ENCODE measurements at regions not wholly inside any gene's neighbourhood (a gene's known extent, or its start where the extent isn't known, plus 50 kb on each side); places are given as distances from the start of the nearest gene placed in this dataset.

DNA sequence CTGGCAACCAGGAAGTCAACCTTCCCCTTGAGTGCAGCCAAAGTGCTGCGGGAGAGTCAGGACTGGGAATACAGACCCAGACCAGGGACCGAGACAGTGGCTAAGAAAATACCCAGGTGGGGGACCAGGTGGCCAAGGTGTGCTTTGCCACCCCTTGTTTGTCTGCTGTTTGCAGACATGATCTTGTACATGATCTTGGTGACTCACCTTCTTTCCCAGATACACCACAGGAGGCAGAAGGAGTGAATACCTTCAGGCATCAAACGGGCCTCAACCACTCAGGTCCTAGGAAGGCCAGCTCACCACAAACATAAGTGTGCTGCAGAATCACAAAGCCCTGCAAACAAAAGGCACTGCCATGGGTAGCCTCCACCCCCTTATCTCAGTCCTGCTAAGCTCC is 62.0 kb downstream of the CNGA2 start:
- H3K27ac ChIP-seq: no peak overlapping the region
- ATAC-seq (replicated peaks in 6 of 8): no peak

GRCh38 chrX:151801980-151802379 is 67.4 kb downstream of the CNGA2 start:
- in situ Hi-C loops (cut with MboI; ENCODE audit: low pct_unique_long_range_greater_than_20kb in 2 of 9, low sequenced_read_pairs in 9 of 9, unreplicated experiment in 9 of 9): no loop called here
- WGBS, 10 experiments: 8 to 100% (median 21%) methylated on average over 1 to 4 of the region's 7 CpGs; no CpG with 5 or more reads in 5 of the 10 experiments
- Histone ChIP-seq H3K4me1 (replicated peaks in 1 of 2) (no peaks in the 10 kb centered on the region), H3K27ac (no peak overlapping the region), H3K4me3 (no peak overlapping the region)
- ATAC-seq (replicated peaks in 6 of 8): peak in 3 of 8 experiments; percentile 65 to 80 (median 65)

More for the DNA sequence above, 62.0 kb downstream of the CNGA2 start:
- no peaks in the 10 kb centered on the region for H3K4me1 ChIP-seq (replicated peaks in 1 of 2)
- WGBS, 10 experiments: 67 to 100% methylated on average over 1 of the region's 3 CpGs; no CpG with 5 or more reads in 8 of the 10 experiments
- in situ Hi-C loops (cut with MboI; ENCODE audit: low pct_unique_long_range_greater_than_20kb in 2 of 9, low sequenced_read_pairs in 9 of 9, unreplicated experiment in 9 of 9): no loop called here
- no peak overlapping the region for H3K4me3 ChIP-seq

DNA sequence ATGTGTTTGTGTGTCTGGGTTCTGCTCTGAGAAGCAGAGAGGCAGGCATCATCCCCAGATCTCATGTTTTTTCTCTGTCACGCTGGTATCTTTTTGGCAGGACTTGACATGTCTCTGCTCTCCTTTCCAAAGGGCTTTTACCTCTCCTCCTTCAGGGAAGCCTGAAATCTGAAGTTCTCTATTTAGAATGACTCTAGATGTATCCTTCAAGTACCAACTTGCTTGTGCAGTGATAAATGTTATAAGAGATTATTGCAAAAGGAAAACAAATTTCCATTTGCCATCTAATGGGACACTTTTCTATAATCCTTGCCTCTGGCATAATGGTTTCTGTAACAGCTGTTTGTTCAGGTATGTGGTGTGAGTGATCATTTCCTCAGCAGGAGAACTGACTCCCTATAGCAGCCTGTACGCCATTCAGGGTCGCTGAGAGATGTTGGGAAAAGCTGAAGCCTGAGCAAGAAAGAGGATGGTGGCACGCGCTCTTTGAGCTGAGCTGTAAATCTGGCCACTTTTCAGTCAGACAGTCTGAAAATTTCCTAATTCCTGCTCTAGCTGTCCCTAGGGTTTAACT is 72.5 kb downstream of the CNGA2 start:
- no peaks in the 10 kb centered on the region for H3K4me1 ChIP-seq (replicated peaks in 1 of 2)
- in situ Hi-C loops (cut with MboI; ENCODE audit: low pct_unique_long_range_greater_than_20kb in 2 of 9, low sequenced_read_pairs in 9 of 9, unreplicated experiment in 9 of 9): no loop called here
- no peak for ATAC-seq (replicated peaks in 6 of 8)
- no peak overlapping the region for H3K4me3 ChIP-seq
- H3K27ac ChIP-seq: no peak overlapping the region
- 20 to 100% (median 48%) methylated on average over 1 to 5 of the region's 5 CpGs; no CpG with 5 or more reads in 4 of the 10 experiments for WGBS, 10 experiments

GRCh38 chrX:151812661-151813060 is 78.1 kb downstream of the CNGA2 start:
- in situ Hi-C loops (cut with MboI; ENCODE audit: low pct_unique_long_range_greater_than_20kb in 2 of 9, low sequenced_read_pairs in 9 of 9, unreplicated experiment in 9 of 9): no loop called here
- no peaks in the 10 kb centered on the region for H3K4me1 ChIP-seq (replicated peaks in 1 of 2)
- ATAC-seq (replicated peaks in 6 of 8): peak in 2 of 8 experiments; percentile 25 to 28
- no peak overlapping the region for H3K4me3 ChIP-seq
- no peak overlapping the region for H3K27ac ChIP-seq
- WGBS, 10 experiments: 18 to 47% (median 20%) methylated on average over 1 to 2 of the region's 2 CpGs; no CpG with 5 or more reads in 7 of the 10 experiments

DNA sequence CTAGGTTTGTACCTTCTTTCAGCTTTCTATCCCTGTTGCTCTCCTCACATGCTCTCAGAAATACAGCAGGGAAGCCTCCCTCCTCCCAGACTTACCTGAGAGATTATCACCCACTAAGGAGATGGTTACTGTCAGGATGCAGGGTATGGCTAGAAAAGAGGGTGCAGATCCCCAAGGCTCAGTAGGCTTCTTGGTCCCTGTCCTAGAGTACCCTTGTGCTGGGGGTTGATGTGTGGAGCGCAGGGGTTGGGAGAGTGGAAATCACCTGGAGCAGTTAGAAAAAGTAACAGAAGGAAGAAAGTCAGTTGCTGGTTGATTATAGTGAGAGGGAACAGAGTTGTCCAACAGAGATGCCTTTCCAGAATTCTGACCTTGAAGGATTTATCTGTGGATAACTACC is 80.2 kb downstream of the CNGA2 start:
- H3K4me3 ChIP-seq: no peak overlapping the region
- WGBS, 10 experiments: 100% methylated on average over 1 of the region's 1 CpG; no CpG with 5 or more reads in 9 of the 10 experiments
- H3K27ac ChIP-seq: no peak overlapping the region
- in situ Hi-C loops (cut with MboI; ENCODE audit: low pct_unique_long_range_greater_than_20kb in 2 of 9, low sequenced_read_pairs in 9 of 9, unreplicated experiment in 9 of 9): no loop called here
- ATAC-seq (replicated peaks in 6 of 8): no peak
- H3K4me1 ChIP-seq (replicated peaks in 1 of 2): no peaks in the 10 kb centered on the region

- Histone ChIP-seq H3K4me1 (replicated peaks in 1 of 2) (no peaks in the 10 kb centered on the region), H3K27ac (no peak overlapping the region), H3K4me3 (no peak overlapping the region)
- in situ Hi-C loops (cut with MboI; ENCODE audit: low pct_unique_long_range_greater_than_20kb in 2 of 9, low sequenced_read_pairs in 9 of 9, unreplicated experiment in 9 of 9): no loop called here
- WGBS, 10 experiments: 48 to 100% (median 80%) methylated on average over 1 to 2 of the region's 2 CpGs; no CpG with 5 or more reads in 7 of the 10 experiments
- ATAC-seq (replicated peaks in 6 of 8): no peak
Measured at GRCh38 chrX:151815398-151815797, 80.9 kb downstream of the CNGA2 start.

GRCh38 chrX:151816934-151817333 is 82.4 kb downstream of the CNGA2 start:
- Histone ChIP-seq H3K27ac (no peak overlapping the region), H3K4me1 (replicated peaks in 1 of 2) (no peaks in the 10 kb centered on the region), H3K4me3 (no peak overlapping the region)
- WGBS, 10 experiments: 0 to 46% (median 14%) methylated on average over 1 to 2 of the region's 2 CpGs; no CpG with 5 or more reads in 4 of the 10 experiments
- no peak for ATAC-seq (replicated peaks in 6 of 8)
- in situ Hi-C loops (cut with MboI; ENCODE audit: low pct_unique_long_range_greater_than_20kb in 2 of 9, low sequenced_read_pairs in 9 of 9, unreplicated experiment in 9 of 9): no loop called here

- Histone ChIP-seq H3K4me1 (replicated peaks in 1 of 2) (no peaks in the 10 kb centered on the region), H3K27ac (no peak overlapping the region), H3K4me3 (no peak overlapping the region)
- in situ Hi-C loops (cut with MboI; ENCODE audit: low pct_unique_long_range_greater_than_20kb in 2 of 9, low sequenced_read_pairs in 9 of 9, unreplicated experiment in 9 of 9): no loop called here
- ATAC-seq (replicated peaks in 6 of 8): no peak
- WGBS, 10 experiments: 39 to 57% methylated on average over 1 to 2 of the region's 2 CpGs; no CpG with 5 or more reads in 8 of the 10 experiments
Measured at GRCh38 chrX:151818828-151819227, 84.3 kb downstream of the CNGA2 start.

GRCh38 chrX:151821226-151821625 is 86.7 kb downstream of the CNGA2 start:
- ATAC-seq (replicated peaks in 6 of 8): no peak
- in situ Hi-C loops (cut with MboI; ENCODE audit: low pct_unique_long_range_greater_than_20kb in 2 of 9, low sequenced_read_pairs in 9 of 9, unreplicated experiment in 9 of 9): no loop called here
- no peak overlapping the region for H3K4me3 ChIP-seq

DNA sequence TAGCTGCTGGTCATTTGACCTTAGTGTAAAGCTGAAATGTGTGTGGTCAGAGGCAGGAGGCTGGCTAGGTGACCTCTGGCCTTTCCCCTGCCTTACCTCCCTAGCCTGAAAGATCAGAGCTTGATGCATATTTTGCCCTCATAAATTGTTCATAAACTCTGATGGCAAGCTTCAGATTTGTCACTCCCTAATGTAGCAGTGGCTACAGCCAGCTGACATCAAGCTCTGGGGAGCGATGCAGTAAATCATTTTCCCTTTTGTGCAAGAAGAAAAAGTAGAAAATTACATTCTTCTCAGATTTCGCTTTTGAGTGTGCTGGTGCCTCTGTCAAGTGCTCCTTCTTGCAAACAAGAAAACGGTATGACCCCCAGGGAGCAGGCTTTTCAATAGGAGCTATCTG is 87.7 kb upstream of the MAGEA4 start:
- in situ Hi-C loops (cut with MboI; ENCODE audit: low pct_unique_long_range_greater_than_20kb in 2 of 9, low sequenced_read_pairs in 9 of 9, unreplicated experiment in 9 of 9): no loop called here
- 18 to 86% (median 83%) methylated on average over 1 to 2 of the region's 3 CpGs; no CpG with 5 or more reads in 7 of the 10 experiments for WGBS, 10 experiments
- Histone ChIP-seq H3K27ac (no peak overlapping the region), H3K4me1 (replicated peaks in 1 of 2) (peaks cover 0 to 7% of the 10 kb centered on the region in 2 donors), H3K4me3 (no peak overlapping the region)
- ATAC-seq (replicated peaks in 6 of 8): peak in 3 of 8 experiments; percentile 41 to 53 (median 52)

More at GRCh38 chrX:151821226-151821625, 86.7 kb downstream of the CNGA2 start:
- H3K27ac ChIP-seq: no peak overlapping the region
- peaks cover 0 to 4% of the 10 kb centered on the region in 2 donors for H3K4me1 ChIP-seq (replicated peaks in 1 of 2)
- 64% methylated on average over 5 of the region's 10 CpGs; no CpG with 5 or more reads in 9 of the 10 experiments for WGBS, 10 experiments

DNA sequence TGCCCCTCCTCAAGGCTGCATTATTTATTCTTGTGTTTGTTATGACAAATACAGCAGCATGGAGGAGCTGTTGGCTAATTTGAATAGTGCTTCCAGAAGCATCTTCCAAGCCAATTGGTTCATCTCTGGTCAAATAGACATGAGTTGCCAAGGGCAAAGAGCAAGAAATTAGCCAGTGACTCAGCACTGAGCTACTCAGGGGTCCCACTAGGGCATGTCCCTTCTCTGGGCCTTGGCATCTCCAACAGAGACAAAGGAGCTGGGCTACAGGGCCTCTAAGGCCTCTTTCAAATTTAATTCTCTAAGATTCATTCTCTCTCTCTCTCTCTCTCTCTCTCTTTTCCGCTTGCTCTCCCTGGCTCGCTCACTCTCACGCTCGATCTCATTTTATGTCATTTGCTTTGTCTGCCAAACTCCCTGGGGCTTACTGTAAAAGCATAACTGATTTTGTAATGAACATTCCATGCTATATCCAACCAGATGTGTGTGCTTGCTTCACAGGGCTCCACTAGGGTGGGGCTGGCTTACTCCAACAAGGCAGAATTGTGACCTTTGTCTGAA is 86.7 kb upstream of the MAGEA4 start:
- H3K4me1 ChIP-seq (replicated peaks in 1 of 2): peaks cover 0 to 9% of the 10 kb centered on the region in 2 donors
- peak; percentile 36 to 92 (median 76) for ATAC-seq (replicated peaks in 6 of 8)
- no peak overlapping the region for H3K27ac ChIP-seq
- 0 to 68% (median 0%) methylated on average over 1 to 4 of the region's 4 CpGs; no CpG with 5 or more reads in 7 of the 10 experiments for WGBS, 10 experiments
- H3K4me3 ChIP-seq: no peak overlapping the region
- in situ Hi-C loops (cut with MboI; ENCODE audit: low pct_unique_long_range_greater_than_20kb in 2 of 9, low sequenced_read_pairs in 9 of 9, unreplicated experiment in 9 of 9): no loop called here

DNA sequence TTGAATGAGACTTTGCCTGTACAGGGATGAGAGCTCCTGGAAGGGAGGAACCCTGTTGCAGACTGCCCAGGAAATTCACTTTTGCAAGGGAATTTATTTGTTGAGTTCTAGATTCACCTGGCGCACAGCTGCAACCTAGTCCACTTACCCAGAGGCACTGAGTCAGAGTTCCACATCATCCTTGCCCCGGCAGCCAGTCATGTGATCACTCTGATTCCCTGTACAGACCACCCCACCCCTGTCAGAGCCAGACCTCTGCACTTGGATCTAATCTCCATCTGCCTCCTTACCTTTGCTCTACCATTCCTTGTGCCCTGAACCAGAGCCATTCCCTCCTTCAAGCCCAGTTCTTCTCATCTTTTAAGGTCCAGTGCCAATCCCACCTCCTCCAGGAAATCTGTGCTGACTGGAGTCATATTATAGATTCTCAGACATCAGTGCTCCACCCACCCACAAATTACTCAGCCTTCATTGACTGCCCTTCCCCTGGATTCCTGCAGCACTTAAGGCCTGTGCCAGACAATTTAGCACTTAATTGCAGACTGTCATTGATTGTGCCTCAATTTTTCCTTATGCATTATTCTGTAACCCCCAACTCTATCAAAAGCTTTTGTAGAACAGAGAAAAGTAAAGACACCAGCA is 84.1 kb upstream of the MAGEA4 start:
- 43% methylated on average over 2 of the region's 2 CpGs; no CpG with 5 or more reads in 9 of the 10 experiments for WGBS, 10 experiments

DNA sequence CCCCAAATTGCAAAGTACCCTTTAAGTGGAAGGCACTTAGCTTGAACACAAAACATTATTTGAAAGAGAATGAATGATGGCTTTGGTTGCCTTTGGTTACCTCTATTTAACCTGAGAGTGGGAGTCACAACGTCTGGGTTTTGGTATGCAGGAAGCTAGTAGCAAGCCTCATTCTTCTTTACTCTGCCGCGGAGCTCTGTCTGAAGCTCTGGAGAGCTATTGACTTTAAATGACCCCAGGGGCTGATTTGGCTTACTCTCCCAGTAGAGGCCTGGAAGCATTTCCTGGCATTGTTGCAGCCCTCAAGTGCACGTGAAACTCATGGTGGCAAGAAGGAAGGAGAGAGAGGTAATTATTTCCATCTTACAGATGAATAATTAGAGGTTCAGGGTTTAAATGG is 81.8 kb upstream of the MAGEA4 start:
- ATAC-seq (replicated peaks in 6 of 8): peak in 2 of 8 experiments; percentile 25 to 86
- H3K27ac ChIP-seq: no peak overlapping the region
- 0 to 90% (median 13%) methylated on average over 1 to 4 of the region's 4 CpGs; no CpG with 5 or more reads in 5 of the 10 experiments for WGBS, 10 experiments
- in situ Hi-C loops (cut with MboI; ENCODE audit: low pct_unique_long_range_greater_than_20kb in 2 of 9, low sequenced_read_pairs in 9 of 9, unreplicated experiment in 9 of 9): no loop called here
- H3K4me1 ChIP-seq (replicated peaks in 1 of 2): peaks cover 0 to 8% of the 10 kb centered on the region in 2 donors
- H3K4me3 ChIP-seq: no peak overlapping the region

More for the DNA sequence above, 84.1 kb upstream of the MAGEA4 start:
- in situ Hi-C loops (cut with MboI; ENCODE audit: low pct_unique_long_range_greater_than_20kb in 2 of 9, low sequenced_read_pairs in 9 of 9, unreplicated experiment in 9 of 9): no loop called here
- peak in 7 of 8 experiments; percentile 18 to 54 (median 50) for ATAC-seq (replicated peaks in 6 of 8)
- Histone ChIP-seq H3K27ac (no peak overlapping the region), H3K4me3 (no peak overlapping the region), H3K4me1 (replicated peaks in 1 of 2) (peaks cover 0 to 11% of the 10 kb centered on the region in 2 donors)

All from motor neuron (in vitro differentiated cells).